ENCODE measurements at regions not wholly inside any gene's neighbourhood (a gene's known extent, or its start where the extent isn't known, plus 50 kb on each side); places are given as distances from the start of the nearest gene placed in this dataset.

GRCh38 chr4:34678431-34678830 lies 1565.9 kb downstream of the ARAP2 start:
- DNase-seq (ENCODE audit: low spot score): no peak
- ChIA-PET CTCF (ENCODE audit: unreplicated experiment) (no interaction called here), POLR2A (no interaction called here)
- Histone ChIP-seq H2AFZ (ENCODE audit: low read length) (no peak overlapping the region), H3K4me1 (ENCODE audit: insufficient read depth, low read length, poor library complexity, severe bottlenecking) (no peaks in the 10 kb centered on the region), H3K36me3 (ENCODE audit: insufficient read depth, low read length) (no peaks in the 10 kb centered on the region), H3K4me3 (ENCODE audit: low read depth, low read length, poor library complexity, severe bottlenecking) (no peak overlapping the region), H3K79me2 (ENCODE audit: insufficient read depth, low read depth, low read length) (no peaks in the 10 kb centered on the region), H3K27ac (ENCODE audit: low read depth, low read length, poor library complexity, severe bottlenecking) (no peak overlapping the region), H3K4me2 (ENCODE audit: low read length) (no peak overlapping the region), H4K20me1 (ENCODE audit: insufficient read depth, low read length) (no peaks in the 10 kb centered on the region), H3K9me2 (ENCODE audit: insufficient read depth, low read length) (no peaks in the 10 kb centered on the region), H3K9me3 (ENCODE audit: low read length) (no peaks in the 10 kb centered on the region)
- BruUV-seq (replicated peaks): no TSS peak
- intact Hi-C loops (cut with micrococcal nuclease; ENCODE audit: unreplicated experiment): no loop called here
- TF ChIP-seq, protein P1, sequence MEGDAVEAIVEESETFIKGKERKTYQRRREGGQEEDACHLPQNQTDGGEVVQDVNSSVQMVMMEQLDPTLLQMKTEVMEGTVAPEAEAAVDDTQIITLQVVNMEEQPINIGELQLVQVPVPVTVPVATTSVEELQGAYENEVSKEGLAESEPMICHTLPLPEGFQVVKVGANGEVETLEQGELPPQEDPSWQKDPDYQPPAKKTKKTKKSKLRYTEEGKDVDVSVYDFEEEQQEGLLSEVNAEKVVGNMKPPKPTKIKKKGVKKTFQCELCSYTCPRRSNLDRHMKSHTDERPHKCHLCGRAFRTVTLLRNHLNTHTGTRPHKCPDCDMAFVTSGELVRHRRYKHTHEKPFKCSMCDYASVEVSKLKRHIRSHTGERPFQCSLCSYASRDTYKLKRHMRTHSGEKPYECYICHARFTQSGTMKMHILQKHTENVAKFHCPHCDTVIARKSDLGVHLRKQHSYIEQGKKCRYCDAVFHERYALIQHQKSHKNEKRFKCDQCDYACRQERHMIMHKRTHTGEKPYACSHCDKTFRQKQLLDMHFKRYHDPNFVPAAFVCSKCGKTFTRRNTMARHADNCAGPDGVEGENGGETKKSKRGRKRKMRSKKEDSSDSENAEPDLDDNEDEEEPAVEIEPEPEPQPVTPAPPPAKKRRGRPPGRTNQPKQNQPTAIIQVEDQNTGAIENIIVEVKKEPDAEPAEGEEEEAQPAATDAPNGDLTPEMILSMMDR (conservative IDR thresholded peaks at IDR 0.05; ENCODE audit: low read length): no peak
- no peak for TF ChIP-seq EZH2phosphoT487 (IDR thresholded peaks at IDR 0.05; ENCODE audit: borderline replicate concordance, low read depth, low read length)

DNA sequence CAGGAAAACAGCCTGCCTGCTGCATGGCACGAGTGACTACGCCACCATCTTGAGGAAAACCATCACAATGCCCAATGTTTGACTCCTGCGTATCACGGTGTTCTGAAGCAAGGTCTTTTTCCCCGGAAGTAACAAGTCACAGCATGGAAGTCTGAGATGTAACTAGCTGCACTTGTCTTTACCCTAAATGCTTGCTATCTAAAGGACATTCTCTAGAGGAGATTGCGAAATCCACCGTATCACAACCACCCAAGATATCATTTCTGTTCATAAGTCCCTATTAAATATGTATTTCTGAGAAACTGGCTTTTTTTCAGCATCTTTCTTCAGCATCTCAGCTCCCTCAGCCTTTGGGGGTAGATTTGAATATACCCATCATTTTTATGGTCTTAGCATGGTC lies 1565.1 kb downstream of the ARAP2 start:
- Histone ChIP-seq H3K4me1 (ENCODE audit: insufficient read depth, low read length, poor library complexity, severe bottlenecking) (no peaks in the 10 kb centered on the region), H3K36me3 (ENCODE audit: insufficient read depth, low read length) (no peaks in the 10 kb centered on the region), H3K9me2 (ENCODE audit: insufficient read depth, low read length) (no peaks in the 10 kb centered on the region), H2AFZ (ENCODE audit: low read length) (no peak overlapping the region), H3K4me2 (ENCODE audit: low read length) (no peak overlapping the region), H3K79me2 (ENCODE audit: insufficient read depth, low read depth, low read length) (no peaks in the 10 kb centered on the region), H3K27ac (ENCODE audit: low read depth, low read length, poor library complexity, severe bottlenecking) (no peak overlapping the region), H3K4me3 (ENCODE audit: low read depth, low read length, poor library complexity, severe bottlenecking) (no peak overlapping the region), H4K20me1 (ENCODE audit: insufficient read depth, low read length) (no peaks in the 10 kb centered on the region), H3K9me3 (ENCODE audit: low read length) (no peaks in the 10 kb centered on the region)
- no peak for DNase-seq (ENCODE audit: low spot score)
- intact Hi-C loops (cut with micrococcal nuclease; ENCODE audit: unreplicated experiment): no loop called here
- CTCF ChIA-PET (ENCODE audit: unreplicated experiment): no interaction called here
- no TSS peak for BruUV-seq (replicated peaks)
- POLR2A ChIA-PET: no interaction called here
- no peak for TF ChIP-seq EZH2phosphoT487 (IDR thresholded peaks at IDR 0.05; ENCODE audit: borderline replicate concordance, low read depth, low read length)
- TF ChIP-seq, protein P1 (conservative IDR thresholded peaks at IDR 0.05; ENCODE audit: low read length): no peak

DNA sequence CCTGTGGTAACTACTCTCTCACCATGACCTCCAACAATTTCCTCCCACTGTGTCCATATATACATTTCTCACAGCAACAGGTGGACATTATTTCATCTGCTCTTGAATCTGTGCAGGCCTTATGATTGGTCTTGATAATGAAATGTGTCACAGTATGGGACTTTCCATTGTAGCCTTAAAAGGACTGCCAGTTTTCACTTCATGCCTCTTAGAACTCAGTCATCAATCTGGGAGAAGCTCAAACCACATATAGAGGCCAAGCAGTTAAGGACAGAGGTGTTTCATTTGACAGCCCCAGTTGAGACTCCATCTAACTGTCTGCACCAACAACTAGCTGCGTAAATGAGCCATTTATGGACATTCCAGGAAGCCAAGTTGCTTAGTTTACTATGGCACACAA lies 1534.8 kb downstream of the ARAP2 start:
- no peaks in the 10 kb centered on the region for H3K36me3 ChIP-seq (ENCODE audit: insufficient read depth, low read length)
- ChIA-PET CTCF (ENCODE audit: unreplicated experiment) (no interaction called here), POLR2A (no interaction called here)
- H3K27ac ChIP-seq (ENCODE audit: low read depth, low read length, poor library complexity, severe bottlenecking): no peak overlapping the region
- no peak overlapping the region for H3K4me3 ChIP-seq (ENCODE audit: low read depth, low read length, poor library complexity, severe bottlenecking)
- no peaks in the 10 kb centered on the region for H3K79me2 ChIP-seq (ENCODE audit: insufficient read depth, low read depth, low read length)
- no peaks in the 10 kb centered on the region for H4K20me1 ChIP-seq (ENCODE audit: insufficient read depth, low read length)
- no peaks in the 10 kb centered on the region for H3K4me1 ChIP-seq (ENCODE audit: insufficient read depth, low read length, poor library complexity, severe bottlenecking)
- TF ChIP-seq EZH2phosphoT487 (IDR thresholded peaks at IDR 0.05; ENCODE audit: borderline replicate concordance, low read depth, low read length): no peak
- TF ChIP-seq, protein P1 (conservative IDR thresholded peaks at IDR 0.05; ENCODE audit: low read length): no peak
- no peak overlapping the region for H2AFZ ChIP-seq (ENCODE audit: low read length)
- BruUV-seq (replicated peaks): no TSS peak
- H3K9me2 ChIP-seq (ENCODE audit: insufficient read depth, low read length): no peaks in the 10 kb centered on the region
- no peak for DNase-seq (ENCODE audit: low spot score)
- no peak overlapping the region for H3K4me2 ChIP-seq (ENCODE audit: low read length)
- no peaks in the 10 kb centered on the region for H3K9me3 ChIP-seq (ENCODE audit: low read length)
- intact Hi-C loops (cut with micrococcal nuclease; ENCODE audit: unreplicated experiment): no loop called here
